ENCODE measurements at regions not wholly inside any gene's neighbourhood (a gene's known extent, or its start where the extent isn't known, plus 50 kb on each side); places are given as distances from the start of the nearest gene placed in this dataset.

DNA sequence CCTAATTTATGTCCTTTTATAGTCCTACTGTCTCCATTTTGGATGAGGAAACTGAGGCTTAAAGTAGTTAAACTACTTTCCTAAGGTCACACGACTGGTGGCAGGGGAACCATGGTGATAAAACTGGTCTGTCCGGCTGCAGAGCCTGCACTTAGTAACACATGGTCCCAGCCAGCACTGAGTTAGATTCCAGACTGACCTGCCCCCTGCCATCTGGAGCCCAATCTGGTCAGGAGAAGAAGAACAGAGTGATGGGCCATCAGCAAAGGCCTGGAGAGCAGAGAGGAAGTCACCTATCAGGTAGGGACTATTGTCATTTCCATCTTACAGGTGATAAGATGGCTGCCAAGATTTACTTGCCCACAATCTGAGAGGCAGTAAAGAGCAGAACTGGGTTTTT is 86.6 kb upstream of the SLC25A48 start:
- WGBS, 2 experiments (ENCODE audit: extremely low coverage in 1 of 2, insufficient coverage in 1 of 2, insufficient read length in 1 of 2, insufficient replicate concordance in 2 of 2, low coverage in 1 of 2, low lambda C conversion rate in 2 of 2, missing lambda C conversion rate in 1 of 2) = 88% methylated on average over 2 of the region's 2 CpGs; no CpG with 5 or more reads in 1 of the 2 experiments
- Histone ChIP-seq H3K79me1 (ENCODE audit: low read depth, low read length) (no peaks in the 10 kb centered on the region), H3K23me2 (ENCODE audit: low read depth, low read length) (no peaks in the 10 kb centered on the region), H3K79me2 (ENCODE audit: control insufficient read depth in 1 of 2, insufficient read depth in 2 of 2, low read length in 2 of 2) (no peaks in the 10 kb centered on the region), H2AFZ (ENCODE audit: low read length) (no peak overlapping the region), H4K91ac (replicated peaks; ENCODE audit: insufficient read length, low read length) (no peak overlapping the region), H3K4me1 (replicated peaks in 1 of 4; ENCODE audit: control insufficient read depth in 3 of 4, insufficient read depth in 4 of 4, low read length in 3 of 4) (no peaks in the 10 kb centered on the region), H3K36me3 (ENCODE audit: control insufficient read depth in 2 of 4, insufficient read depth in 4 of 4, low read length in 3 of 4) (no peaks in the 10 kb centered on the region), H3K56ac (replicated peaks; ENCODE audit: insufficient read length, low read depth, low read length) (no peak overlapping the region), H3K4ac (replicated peaks; ENCODE audit: insufficient read length, low read depth, low read length) (no peak overlapping the region), H3K23ac (ENCODE audit: insufficient read length) (no peak overlapping the region), H3K27me3 (replicated peaks in 1 of 4; ENCODE audit: control insufficient read depth in 3 of 4, extremely low read depth in 1 of 4, insufficient read depth in 3 of 4, low read length in 3 of 4) (no peaks in the 10 kb centered on the region), H4K5ac (ENCODE audit: insufficient read length, low read depth, low read length) (no peak overlapping the region), H3K14ac (ENCODE audit: insufficient read length) (no peak overlapping the region), H2BK15ac (ENCODE audit: low read length) (no peak overlapping the region), H3K4me2 (ENCODE audit: insufficient read depth in 1 of 2, low read depth in 2 of 2, low read length in 2 of 2) (no peak overlapping the region), H4K20me1 (replicated peaks in 1 of 2; ENCODE audit: control insufficient read depth in 1 of 2, insufficient read depth in 2 of 2, low read length in 2 of 2) (no peaks in the 10 kb centered on the region), H3K9me3 (ENCODE audit: insufficient read depth in 2 of 2, low read depth in 1 of 2, low read length in 1 of 2) (peaks cover 16 to 17% of the 10 kb centered on the region in 2 experiments; a peak in 2 of 4 replicates), H2BK120ac (replicated peaks; ENCODE audit: low read depth, low read length) (no peak overlapping the region), H3K27ac (ENCODE audit: low read depth, low read length) (no peak overlapping the region), H3K4me3 (ENCODE audit: extremely low read depth in 1 of 4, insufficient read depth in 2 of 4, low read depth in 3 of 4, low read length in 4 of 4) (no peak overlapping the region), H2BK20ac (ENCODE audit: low read length) (no peak overlapping the region), H2AK5ac (ENCODE audit: low read depth, low read length) (no peak overlapping the region), H3K9ac (replicated peaks in 1 of 4; ENCODE audit: extremely low read depth in 1 of 4, low read depth in 3 of 4, low read length in 3 of 4) (no peak overlapping the region), H2BK5ac (ENCODE audit: low read depth, low read length) (no peak overlapping the region), H3K18ac (ENCODE audit: extremely low read depth, low read length) (no peak overlapping the region), H2BK12ac (ENCODE audit: low read depth, low read length) (no peak overlapping the region), H4K8ac (ENCODE audit: extremely low read depth, insufficient read depth, low read length) (no peak overlapping the region)
- DNase-seq (ENCODE audit: low read depth in 1 of 2, low spot score in 2 of 2) (no peak), FAIRE-seq (no peak)
- POLR2A ChIA-PET (ENCODE audit: partially characterized antibody) = no interaction called here
- CTCF ChIA-PET (ENCODE audit: partially characterized antibody) = no interaction called here
- no peak for TF ChIP-seq BRCA1 (IDR thresholded peaks at IDR 0.05; ENCODE audit: low read depth, low read length)
- no peak for TF ChIP-seq TBP (IDR thresholded peaks at IDR 0.05; ENCODE audit: low read depth, low read length)
- TF ChIP-seq, protein P1, sequence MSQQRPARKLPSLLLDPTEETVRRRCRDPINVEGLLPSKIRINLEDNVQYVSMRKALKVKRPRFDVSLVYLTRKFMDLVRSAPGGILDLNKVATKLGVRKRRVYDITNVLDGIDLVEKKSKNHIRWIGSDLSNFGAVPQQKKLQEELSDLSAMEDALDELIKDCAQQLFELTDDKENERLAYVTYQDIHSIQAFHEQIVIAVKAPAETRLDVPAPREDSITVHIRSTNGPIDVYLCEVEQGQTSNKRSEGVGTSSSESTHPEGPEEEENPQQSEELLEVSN (IDR thresholded peaks at IDR 0.05) = no peak
- TF ChIP-seq JUND (IDR thresholded peaks at IDR 0.05; ENCODE audit: low read length) = no peak
- TF ChIP-seq RAD21 (IDR thresholded peaks at IDR 0.05 in 1 of 2, conservative IDR thresholded peaks at IDR 0.05 in 1 of 2; ENCODE audit: low read depth in 2 of 2, low read length in 2 of 2) = no peak
- TF ChIP-seq FOSL1 (IDR thresholded peaks at IDR 0.05; ENCODE audit: insufficient read depth, low read depth, low read length) = no peak
- TF ChIP-seq SIRT6 (IDR thresholded peaks at IDR 0.05; ENCODE audit: low read length) = no peak
- TF ChIP-seq TAF1 (IDR thresholded peaks at IDR 0.05; ENCODE audit: low read depth, low read length) = no peak
- TF ChIP-seq SUZ12 (IDR thresholded peaks at IDR 0.05; ENCODE audit: low read length) = no peak
- no peak for TF ChIP-seq TAF7 (optimal IDR thresholded peaks at IDR 0.05; ENCODE audit: borderline replicate concordance, low read depth, low read length)
- TF ChIP-seq PHF8 (conservative IDR thresholded peaks at IDR 0.05; ENCODE audit: low read depth, low read length) = no peak
- TF ChIP-seq SIX5 (IDR thresholded peaks at IDR 0.05; ENCODE audit: low read depth, low read length) = no peak
- TF ChIP-seq KDM5A (IDR thresholded peaks at IDR 0.05; ENCODE audit: low read length) = no peak

Data from H1 (cell line).